GM21825 (cell line): ENCODE measurements at regions not wholly inside any gene's neighbourhood (a gene's known extent, or its start where the extent isn't known, plus 50 kb on each side); places are given as distances from the start of the nearest gene placed in this dataset.
"Not testable (repeated sequence)": the region's sequence is repeated elsewhere in the genome, so short reads cannot be mapped to it uniquely, and the experiment has no call there.

ENCODE experiments used
- ATAC-seq: cut with Tn5 transposase; IDR thresholded peaks from one replicate; pipeline ENCODE4 v1.9.1; 2021; ENCODE audit warnings: mild to moderate bottlenecking, moderate library complexity; ENCODE audit not compliant: unreplicated experiment

DNA sequence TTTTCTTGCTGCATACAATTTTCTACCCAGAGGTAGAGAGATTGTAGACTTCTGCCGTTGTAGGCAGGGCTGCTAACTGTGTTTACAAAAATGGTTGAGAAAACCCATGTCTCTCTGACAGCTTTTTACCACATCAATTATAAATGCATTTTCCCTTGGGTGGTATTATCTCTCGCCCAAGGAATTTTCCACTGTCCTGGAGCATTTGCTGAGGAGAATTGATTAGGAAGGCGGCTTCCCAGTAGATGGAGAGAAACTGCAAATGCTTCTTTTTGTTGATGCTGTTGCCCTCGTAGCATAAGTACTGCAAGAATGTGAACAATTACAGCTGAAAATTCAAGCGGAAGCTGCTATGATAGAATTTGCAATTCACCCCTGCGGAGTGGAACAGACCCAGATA is 1007.7 kb upstream of the KLHL29 start:
- ATAC-seq: no peak

DNA sequence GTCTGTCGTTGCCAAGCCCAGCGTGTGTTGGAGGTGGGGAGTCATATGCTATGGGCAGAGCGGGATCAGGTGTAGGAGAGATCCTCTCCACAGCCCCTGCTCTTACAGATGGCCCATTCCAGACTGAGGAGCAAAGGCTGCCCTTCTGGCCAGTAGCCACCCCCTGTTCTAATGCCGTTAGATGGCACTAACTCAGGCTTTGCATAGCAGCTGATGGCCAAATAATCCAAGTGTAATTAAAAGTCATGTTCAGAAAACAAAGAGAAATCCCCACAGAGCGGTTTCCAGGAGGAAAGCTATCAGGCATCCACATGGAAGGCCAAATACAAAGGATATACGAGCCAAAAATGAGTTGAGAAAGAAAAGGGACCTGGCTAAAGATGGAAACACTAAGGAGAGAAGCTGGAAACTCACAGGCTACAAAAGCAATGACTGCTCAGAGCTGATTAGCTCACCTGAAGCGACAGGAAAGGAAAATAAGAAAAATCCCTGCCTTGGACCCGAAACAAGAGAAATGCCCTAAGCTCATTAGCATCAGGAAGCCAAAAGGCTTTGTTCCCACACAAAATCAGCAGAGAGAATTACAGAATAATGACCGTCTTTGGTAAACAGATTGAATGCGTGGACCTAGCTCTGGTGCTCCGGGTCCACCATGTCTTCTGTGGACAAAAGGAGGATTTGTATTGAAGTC is 1002.4 kb upstream of the KLHL29 start:
- ATAC-seq: no peak

DNA sequence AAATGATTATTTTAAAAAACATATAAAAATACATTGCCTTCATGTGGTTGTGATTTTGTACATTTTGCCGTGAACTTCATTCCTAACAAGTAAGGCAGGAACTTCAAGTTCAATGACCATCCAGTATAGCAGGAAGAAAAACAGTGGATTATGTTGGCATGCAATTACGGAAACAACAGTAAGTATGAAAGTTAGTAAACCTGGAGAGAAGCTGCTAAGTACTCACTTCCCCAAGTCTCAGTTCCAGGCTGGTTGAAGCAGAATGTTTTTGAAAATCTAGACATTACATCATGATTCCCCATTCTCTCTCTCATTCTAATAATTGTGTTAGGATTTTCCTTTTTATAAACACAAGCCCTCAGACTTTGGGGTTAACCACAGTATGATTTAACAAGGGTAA is 987.1 kb upstream of the KLHL29 start:
- ATAC-seq: no peak

DNA sequence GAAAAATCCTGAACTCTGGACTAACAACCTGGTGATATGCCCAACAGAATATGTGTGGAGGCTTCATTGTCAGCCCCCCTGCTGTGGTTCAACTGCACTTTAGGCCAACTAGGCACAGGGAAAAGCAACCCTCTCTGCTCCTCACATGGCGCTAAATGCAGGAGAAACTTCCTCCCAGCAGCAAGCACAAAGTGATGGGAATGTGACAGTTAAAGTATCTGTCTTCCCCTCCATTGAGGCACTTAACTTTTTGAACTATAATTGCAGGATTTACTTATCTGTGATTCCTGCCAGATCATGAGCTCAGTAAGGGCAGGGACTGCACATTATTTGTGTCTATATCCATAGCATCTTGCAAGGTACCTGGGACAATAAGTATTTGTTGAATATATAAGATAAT is 981.2 kb upstream of the KLHL29 start:
- ATAC-seq: no peak

DNA sequence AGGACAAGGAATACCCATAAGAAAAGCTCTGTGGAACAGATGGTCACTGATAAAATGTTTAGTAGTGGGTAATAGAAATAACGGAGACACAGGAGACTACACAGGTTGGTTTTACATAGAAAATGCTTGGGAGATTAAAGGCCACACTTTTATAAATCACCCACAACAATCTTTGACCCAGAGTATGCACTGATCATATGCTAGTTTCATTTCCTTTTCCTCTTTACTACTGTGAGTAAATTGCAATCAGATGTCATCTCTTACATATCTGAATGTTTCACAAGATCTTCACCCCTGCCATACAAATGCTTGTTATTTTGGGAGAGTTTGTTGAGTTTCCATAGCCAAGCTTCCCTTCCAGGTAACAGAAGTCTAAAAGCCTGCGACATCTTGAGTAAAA is 978.4 kb upstream of the KLHL29 start:
- no peak for ATAC-seq

DNA sequence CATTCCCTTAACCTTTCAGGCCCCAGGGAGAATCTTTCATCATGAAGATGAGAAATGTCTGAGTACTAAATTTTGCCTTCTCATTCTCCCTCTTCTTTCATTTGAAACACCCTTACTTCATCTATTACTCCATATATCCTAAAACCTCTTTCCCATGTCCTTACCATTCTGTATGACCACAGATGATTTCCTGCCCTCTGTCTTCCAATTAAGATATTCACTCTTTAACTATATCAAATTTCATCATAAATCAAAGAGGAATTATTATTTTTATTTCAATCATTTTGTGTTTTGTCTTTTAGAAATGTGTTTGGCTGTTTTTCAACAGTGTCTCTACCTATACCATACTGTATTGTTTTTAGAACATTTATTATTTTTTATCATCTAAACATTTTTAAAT is 964.9 kb upstream of the KLHL29 start:
- no peak for ATAC-seq

DNA sequence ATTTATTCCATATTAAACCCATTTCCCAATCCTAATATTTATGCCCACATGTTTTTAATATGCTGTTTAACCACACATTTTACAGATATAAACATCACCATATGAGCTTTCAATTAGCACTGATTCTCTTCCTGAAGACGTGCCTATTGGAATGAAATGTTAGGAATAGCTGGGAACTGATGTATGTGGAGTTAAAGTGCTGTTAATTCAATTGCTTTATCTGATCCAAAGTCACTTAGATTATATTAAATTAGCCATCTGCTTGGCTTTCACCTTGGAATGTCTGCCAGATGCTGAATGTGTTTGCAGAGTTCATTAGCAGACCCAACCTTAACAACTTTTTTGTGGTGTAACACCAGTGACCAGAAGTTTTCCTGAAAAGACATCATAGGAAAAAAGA is 942.9 kb upstream of the KLHL29 start:
- ATAC-seq: no peak

DNA sequence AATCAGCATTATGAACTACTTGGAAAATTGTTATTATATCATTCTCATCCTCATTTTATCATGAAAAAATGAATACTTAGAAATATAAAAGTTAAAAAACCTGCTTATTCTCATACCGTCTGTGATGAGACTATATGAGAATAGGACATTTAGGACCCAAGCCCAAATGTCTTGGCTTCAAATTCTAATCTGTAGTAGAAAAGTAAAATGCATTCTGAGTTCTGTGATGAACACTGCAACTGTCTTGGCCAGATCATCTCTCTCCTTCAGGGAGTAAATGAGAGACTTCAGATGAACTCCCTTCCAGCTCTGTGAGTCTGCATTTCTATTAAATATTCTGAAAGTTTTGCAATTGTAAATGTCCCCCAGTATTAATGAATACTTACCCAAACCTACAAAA is 940.7 kb upstream of the KLHL29 start:
- ATAC-seq: no peak

DNA sequence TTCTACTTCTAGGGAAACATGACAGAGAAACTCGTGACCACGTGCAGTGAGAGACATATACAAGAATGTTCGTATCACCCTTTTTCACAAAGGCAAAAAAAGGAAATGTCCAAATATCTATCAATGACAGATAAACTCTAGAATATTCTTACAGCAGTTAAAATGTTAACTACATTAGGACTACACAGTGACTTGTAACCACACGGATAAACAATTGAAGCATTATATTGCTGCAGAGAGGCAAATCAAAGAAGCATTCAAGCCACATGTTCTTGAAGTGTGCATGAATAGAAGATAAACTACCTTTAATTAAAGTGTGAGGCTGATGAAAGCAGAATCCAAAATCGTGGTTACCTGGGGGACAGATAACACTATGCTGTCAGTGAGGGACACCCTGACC is 935.3 kb upstream of the KLHL29 start:
- no peak for ATAC-seq

DNA sequence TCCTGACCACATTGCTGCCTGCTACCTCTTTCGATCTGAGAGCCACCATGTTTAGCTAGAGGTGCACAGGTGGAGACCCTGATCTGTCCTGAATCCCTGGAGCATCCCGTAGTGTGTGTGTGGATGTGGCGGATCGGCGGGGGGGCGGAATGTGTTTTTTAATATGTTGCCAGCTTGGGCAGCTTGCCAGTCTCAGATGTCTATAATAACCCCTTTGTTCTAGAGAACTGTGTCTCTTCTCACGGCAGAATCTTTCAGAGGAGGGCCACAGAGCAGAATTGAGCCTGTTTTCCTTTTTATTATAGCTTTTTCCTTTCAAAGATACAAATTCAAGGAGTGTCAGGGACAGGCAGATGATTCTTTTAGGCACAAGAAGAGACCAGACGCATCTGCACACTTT is 934.1 kb upstream of the KLHL29 start:
- ATAC-seq: no peak

DNA sequence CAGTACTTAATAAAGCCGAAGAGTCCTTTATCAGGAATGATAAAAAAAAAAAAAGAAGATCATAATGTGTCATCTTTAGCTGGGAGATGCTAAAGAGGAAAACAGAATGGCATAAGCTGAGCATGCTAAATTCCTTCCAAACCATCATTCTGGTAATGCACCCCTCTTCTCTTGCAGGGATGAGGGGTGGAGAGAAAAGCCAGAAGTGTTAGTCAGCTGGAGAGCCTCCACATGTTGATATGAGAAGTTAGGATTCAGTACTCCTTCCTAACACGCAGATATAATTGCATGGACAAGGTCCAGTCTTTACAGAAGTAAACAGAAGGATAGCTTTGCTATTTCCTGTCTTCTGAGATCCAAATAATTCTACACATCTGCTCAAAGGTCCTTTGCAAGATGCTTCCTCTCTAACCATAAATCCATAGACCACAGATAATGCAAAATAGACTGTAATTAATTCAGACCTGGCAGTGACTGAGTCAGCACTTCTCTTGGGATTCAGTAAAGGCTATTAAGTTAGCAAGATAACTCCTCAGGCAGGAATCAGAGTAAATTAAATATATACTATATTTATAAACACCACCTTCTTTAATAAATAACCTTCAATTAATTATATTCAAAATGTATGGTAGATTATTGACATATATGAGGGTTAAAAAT is 930.0 kb upstream of the KLHL29 start:
- no peak for ATAC-seq

DNA sequence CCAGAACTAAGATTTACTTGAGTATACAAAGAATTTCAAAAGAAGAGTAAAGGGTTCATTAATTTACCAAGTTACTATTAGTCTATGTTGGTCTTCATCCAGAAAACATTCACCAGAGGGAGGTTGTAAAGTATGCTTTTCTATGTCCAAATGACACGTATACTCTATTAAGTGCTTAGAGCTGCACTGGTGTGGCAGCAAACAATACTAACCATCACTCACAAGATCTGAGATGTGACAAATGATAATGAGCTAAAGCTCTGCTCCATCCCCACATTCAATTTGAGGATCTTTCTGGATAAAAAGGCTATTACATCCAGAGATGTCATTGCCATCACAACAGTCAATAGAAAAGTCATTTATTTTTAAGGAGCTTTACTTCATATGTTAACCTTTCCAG is 926.5 kb upstream of the KLHL29 start:
- ATAC-seq: no peak

DNA sequence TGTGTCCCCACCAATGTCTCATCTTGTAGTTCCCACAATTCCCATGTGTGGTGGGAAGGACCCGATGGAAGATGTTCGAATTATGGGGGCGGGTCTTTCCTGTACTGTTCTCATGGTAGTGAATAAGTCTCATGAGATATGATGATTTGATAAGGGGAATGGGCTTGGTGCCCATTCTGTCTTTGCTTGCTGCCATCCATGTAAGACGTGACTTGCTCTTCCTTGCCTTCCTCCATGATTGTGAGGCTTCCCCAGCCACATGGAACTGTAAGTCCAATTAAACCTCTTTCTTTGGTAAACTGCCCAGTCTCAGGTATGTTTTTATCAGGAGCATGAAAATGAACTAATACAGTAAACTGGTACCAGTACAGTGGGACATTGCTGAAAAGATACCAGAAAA is 909.9 kb upstream of the KLHL29 start:
- ATAC-seq: not testable (repeated sequence)

DNA sequence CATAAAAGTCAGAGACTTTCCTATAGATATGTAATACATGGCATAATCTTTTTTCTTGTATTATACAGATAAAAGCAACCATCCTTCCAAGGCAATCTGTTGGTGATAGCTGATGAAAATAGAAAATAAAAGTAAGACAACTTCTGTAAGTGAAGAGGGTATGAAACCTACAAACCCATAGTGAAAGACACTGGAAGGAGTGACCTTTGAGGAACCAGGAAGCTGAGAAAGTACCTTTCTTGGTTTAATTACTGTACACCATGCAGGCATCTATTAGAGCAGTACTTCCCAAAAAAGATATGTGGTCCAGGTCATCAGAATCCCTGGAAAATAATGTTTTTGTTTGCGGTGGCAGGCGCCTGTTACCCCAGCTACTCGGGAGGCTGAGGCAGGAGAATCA is 906.6 kb upstream of the KLHL29 start:
- no peak for ATAC-seq

DNA sequence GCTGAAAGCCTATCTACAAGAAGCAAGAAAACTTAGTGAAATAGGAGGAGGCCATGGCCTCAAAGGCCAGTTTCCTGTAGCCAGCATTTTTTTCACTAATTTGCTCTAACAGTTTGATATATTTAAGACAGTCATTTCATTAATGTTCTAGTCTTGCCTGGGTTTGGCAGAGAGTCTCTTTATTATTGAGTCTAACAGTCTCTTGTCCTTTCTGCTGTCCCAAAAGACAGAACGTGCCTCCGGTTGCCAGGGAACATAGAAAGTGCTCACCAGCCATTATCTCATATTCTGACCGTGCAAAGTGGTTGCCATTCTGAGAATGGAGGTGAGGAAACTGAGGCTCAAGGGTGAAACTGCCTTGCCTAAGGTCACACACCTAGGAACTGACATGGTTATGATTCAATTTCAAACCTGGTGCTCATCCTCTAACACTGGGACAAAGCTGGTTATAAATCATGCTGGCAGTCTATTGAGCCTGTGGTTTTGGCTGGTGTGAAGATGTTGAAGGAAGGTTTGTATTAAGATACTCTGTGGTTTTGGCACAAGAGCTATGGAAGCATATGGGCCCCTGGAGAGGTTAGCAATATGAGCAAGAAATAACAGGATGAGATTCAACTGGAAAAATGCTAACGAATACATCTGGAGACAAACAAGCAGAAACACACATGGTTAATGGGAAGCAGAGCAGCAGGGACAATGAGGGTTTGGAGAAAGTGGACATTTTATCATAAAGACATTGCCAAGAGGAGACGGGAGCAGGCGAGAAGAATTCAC is 903.3 kb upstream of the KLHL29 start:
- ATAC-seq: no peak

DNA sequence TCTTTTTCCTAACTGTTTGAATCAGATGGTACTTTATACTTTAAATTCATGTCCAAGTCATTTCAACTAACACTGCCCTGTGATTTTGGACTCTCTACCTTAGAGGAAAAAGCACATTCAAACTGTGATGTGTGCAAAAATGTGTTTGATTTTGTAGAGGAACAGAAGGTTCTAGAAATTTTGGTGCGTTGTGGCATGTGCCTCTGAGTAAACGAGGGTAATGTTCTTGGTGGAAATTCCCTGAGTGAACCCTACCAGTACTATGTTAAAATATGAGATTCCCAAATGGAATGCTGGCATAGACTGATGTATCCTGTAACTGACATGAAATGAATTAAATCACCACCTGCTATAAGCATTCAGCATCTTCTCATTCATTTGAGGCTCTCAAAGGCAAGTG is 901.9 kb upstream of the KLHL29 start:
- no peak for ATAC-seq

DNA sequence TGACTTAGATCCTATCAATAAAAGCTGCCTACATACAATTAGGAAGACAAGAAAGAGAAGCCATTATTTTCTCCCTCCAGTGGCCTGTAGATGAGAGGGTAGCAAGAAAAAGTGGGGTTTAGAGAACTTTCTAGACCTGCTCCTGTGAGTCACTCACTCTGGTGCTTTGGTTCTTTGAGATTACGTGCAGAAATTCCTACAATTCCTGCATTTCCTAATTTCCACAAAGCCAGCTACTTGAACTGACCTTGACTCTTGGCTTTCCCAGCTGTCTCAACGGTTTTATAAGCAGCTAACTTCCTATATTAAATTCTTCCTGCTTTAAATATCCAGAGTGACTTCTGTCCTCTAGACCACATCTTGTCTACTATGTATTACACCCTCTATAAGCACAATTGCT is 899.5 kb upstream of the KLHL29 start:
- no peak for ATAC-seq

DNA sequence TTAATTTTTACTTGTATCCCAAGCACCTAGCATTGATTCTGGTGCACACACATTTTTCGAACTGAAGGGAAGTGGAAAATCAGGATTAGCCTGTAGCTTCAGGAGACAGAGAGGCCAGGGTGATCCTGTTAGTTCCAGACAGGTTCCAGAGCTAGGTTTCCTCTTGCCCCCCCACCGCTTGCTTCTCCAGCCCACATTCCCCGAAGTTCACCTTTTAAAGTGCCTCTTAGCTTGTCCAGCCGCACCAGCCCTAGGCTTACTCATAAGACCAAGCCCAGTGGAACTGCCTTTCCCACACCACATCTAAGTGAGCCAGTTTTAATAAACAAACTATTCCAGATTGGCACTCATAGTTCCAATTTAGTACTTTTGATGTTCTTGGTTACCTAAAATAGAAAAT is 898.6 kb upstream of the KLHL29 start:
- ATAC-seq: no peak

DNA sequence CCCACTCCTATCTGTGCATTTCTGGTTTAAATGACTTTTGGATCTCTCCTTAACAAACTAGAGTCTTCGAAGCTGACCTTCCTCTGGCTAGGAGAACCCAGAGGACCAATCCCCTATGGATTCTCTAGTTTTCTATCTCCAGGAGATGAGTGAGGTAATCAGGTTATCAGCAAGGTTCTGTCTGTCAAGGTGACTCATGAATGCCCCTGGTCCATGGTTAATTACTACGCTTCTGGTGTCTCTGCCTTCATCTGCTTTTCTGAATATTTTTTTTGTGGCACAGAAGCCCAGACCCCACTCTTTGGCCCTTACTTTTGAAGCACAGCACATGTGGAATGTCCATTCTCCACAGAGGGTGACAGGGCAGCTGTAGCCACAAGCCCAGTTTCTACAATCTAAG is 897.9 kb upstream of the KLHL29 start:
- no peak for ATAC-seq

DNA sequence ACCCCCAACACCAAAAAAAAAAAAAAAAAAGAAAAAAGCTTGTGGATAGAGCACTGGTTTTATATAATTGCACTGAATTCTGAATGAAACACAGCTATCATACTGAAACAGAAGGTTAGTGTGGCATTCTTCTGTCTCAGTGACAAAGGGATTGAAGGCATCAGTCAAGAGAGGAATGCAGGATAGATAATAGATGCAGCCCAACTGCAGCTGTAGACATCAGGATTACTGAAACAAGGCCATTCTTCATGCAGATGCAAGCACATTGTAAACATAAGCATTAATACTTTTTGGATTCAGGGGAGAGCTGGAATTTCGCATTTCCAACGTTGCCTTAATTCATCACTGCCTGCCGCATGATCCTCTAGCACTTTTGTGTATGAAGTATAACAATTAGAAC is 897.4 kb upstream of the KLHL29 start:
- no peak for ATAC-seq

DNA sequence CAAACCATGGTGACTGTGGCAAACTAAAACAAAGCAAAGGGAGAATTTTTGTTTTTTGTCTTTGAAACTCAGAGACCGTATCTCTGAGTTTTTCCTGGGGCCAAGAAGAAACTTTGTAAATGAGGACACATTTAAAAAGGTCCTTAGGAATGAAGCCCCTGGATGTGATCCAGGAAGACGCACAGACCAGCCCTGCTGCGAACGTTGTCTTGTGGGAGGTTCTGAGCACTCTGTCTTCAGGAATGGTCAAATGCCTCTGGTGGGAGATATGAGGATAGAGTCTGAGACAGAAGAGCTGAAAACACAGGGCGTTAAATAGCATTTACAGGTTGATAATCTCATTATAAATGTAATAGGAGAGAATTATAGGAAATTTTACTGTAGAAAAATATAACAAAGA is 893.5 kb upstream of the KLHL29 start:
- no peak for ATAC-seq

DNA sequence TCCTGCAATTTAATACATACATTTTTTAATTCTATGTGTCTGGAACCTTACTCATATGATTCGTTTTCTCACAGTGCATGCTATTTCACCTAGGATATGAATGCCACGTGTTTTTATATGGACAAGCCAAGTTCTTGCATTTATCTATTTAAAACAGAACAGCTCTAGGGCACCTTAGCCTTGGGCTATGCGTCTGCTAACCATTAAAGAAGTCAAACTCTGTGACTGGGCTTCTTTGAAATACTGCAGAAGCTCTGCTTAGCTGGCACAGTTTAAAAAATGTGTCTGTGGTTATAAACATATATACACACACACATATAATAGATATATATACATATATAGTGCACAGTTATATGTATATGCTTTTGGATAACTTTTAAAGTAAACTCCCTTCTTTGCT is 890.8 kb upstream of the KLHL29 start:
- no peak for ATAC-seq
